Neural cell (in vitro differentiated cells): ENCODE measurements at regions not wholly inside any gene's neighbourhood (a gene's known extent, or its start where the extent isn't known, plus 50 kb on each side); places are given as distances from the start of the nearest gene placed in this dataset.

Source experiments
- H2AFZ ChIP-seq: fragments of 200-600, 300-800 bp; sonication (generic), shearing (Covaris generic); 2 replicates; pipeline ENCODE4 v1.6.0; 2014; ENCODE audit warnings: low read depth, mild to moderate bottlenecking, antibody characterized with exemption, low read length, moderate library complexity
- H3F3A ChIP-seq: fragments of 200-600 bp; shearing (Covaris generic); 2 replicates; pipeline ENCODE4 v1.6.1; 2016; ENCODE audit warnings: mild to moderate bottlenecking, moderate library complexity, mixed read lengths, antibody characterized with exemption, low read length; ENCODE audit not compliant: insufficient read depth, poor library complexity, severe bottlenecking
- H3K27ac ChIP-seq: fragments of 200-600, 300-800 bp; sonication (generic), shearing (Covaris generic); 2 replicates; pipeline ENCODE4 v1.5.1; 2014; ENCODE audit warnings: mild to moderate bottlenecking, low read length, moderate library complexity
- H3K27me3 ChIP-seq: fragments of 300-800, 200-600 bp; sonication (generic), shearing (Covaris generic); 2 replicates; pipeline ENCODE4 v1.6.0; 2014; ENCODE audit warnings: mild to moderate bottlenecking, low read depth, low read length, moderate library complexity; ENCODE audit not compliant: insufficient read depth
- H3K36me3 ChIP-seq: fragments of 300-800, 200-600 bp; sonication (generic), shearing (Covaris generic); 2 replicates; pipeline ENCODE4 v1.5.1; 2014; ENCODE audit warnings: mild to moderate bottlenecking, antibody characterized with exemption, low read length, moderate library complexity; ENCODE audit not compliant: insufficient read depth
- H3K4me2 ChIP-seq: fragments of 300-800, 200-600 bp; sonication (generic), shearing (Covaris generic); 2 replicates; pipeline ENCODE4 v1.6.0; 2014; ENCODE audit warnings: mild to moderate bottlenecking, low read length
- H3K4me3 ChIP-seq: fragments of 300-800, 200-600 bp; sonication (generic), shearing (Covaris generic); 2 replicates; pipeline ENCODE4 v1.5.1; 2014; ENCODE audit warnings: mild to moderate bottlenecking, low read length, moderate library complexity
- H3K79me2 ChIP-seq: fragments of 200-600 bp; shearing (Covaris generic); replicated peaks from 2 replicates; pipeline ENCODE4 v1.6.0; 2014; ENCODE audit warnings: mild to moderate bottlenecking, low read length, moderate library complexity; ENCODE audit not compliant: insufficient read depth
- H3K9ac ChIP-seq: fragments of 300-800, 200-600 bp; sonication (generic), shearing (Covaris generic); 2 replicates; pipeline ENCODE4 v1.6.1; 2016; ENCODE audit warnings: mild to moderate bottlenecking, low read length, mixed read lengths
- H3K9me2 ChIP-seq: fragments of 200-600 bp; shearing (Covaris generic); 2 replicates; pipeline ENCODE4 v1.6.1; 2016; ENCODE audit warnings: mild to moderate bottlenecking, low read length, mixed read lengths; ENCODE audit not compliant: insufficient read depth
- H3K9me3 ChIP-seq: fragments of 200-600, 300-800 bp; sonication (generic), shearing (Covaris generic); 2 replicates; pipeline ENCODE4 v1.6.1; 2016; ENCODE audit warnings: mild to moderate bottlenecking, mixed run types, low read length, moderate library complexity, mixed read lengths
- H4K20me1 ChIP-seq: fragments of 200-600 bp; shearing (Covaris generic); 2 replicates; pipeline ENCODE4 v1.6.1; 2016; ENCODE audit warnings: mild to moderate bottlenecking, mixed run types; ENCODE audit not compliant: insufficient read depth
- EP300 ChIP-seq: fragments of 450-650 bp; conservative IDR thresholded peaks from 2 replicates; pipeline ENCODE4 v1.6.1; 2014; ENCODE audit warnings: antibody characterized with exemption, mild to moderate bottlenecking, moderate library complexity; ENCODE audit not compliant: poor library complexity, severe bottlenecking
- EZH2 ChIP-seq: fragments of 200-600, 300-800 bp; shearing (Covaris generic), sonication (generic); IDR thresholded peaks from 2 replicates; pipeline ENCODE4 v1.6.1; 2014; ENCODE audit warnings: antibody characterized with exemption, low read length, borderline replicate concordance, mild to moderate bottlenecking; ENCODE audit not compliant: insufficient read depth, poor library complexity, severe bottlenecking
- MXI1 ChIP-seq: fragments of 450-650 bp; conservative IDR thresholded peaks from 2 replicates; pipeline ENCODE4 v1.6.1; 2014; ENCODE audit warnings: antibody characterized with exemption, mild to moderate bottlenecking; ENCODE audit not compliant: poor library complexity, severe bottlenecking
- POLR2AphosphoS5 ChIP-seq: IDR thresholded peaks from 2 replicates; pipeline ENCODE4 v1.6.1; 2012
- RAD21 ChIP-seq: fragments of 450-650 bp; conservative IDR thresholded peaks from 2 replicates; pipeline ENCODE4 v1.6.1; 2014; ENCODE audit warnings: antibody characterized with exemption, mild to moderate bottlenecking, moderate library complexity
- REST ChIP-seq: IDR thresholded peaks from 2 replicates; pipeline ENCODE4 v1.6.1; 2012; ENCODE audit warnings: borderline replicate concordance
- SMC3 ChIP-seq: fragments of 450-650 bp; conservative IDR thresholded peaks from 2 replicates; pipeline ENCODE4 v1.6.1; 2014; ENCODE audit warnings: antibody characterized with exemption, mild to moderate bottlenecking, moderate library complexity; ENCODE audit not compliant: poor library complexity
- TAF1 ChIP-seq: IDR thresholded peaks from 2 replicates; pipeline ENCODE4 v1.6.1; 2012; ENCODE audit warnings: low read depth
- TF ChIP-seq, protein P1 (sequence below): fragments of 450-650 bp; IDR thresholded peaks from 2 replicates; pipeline ENCODE4 v1.5.1; 2014; ENCODE audit warnings: antibody characterized with exemption, mild to moderate bottlenecking, moderate library complexity; ENCODE audit not compliant: poor library complexity, severe bottlenecking

DNA sequence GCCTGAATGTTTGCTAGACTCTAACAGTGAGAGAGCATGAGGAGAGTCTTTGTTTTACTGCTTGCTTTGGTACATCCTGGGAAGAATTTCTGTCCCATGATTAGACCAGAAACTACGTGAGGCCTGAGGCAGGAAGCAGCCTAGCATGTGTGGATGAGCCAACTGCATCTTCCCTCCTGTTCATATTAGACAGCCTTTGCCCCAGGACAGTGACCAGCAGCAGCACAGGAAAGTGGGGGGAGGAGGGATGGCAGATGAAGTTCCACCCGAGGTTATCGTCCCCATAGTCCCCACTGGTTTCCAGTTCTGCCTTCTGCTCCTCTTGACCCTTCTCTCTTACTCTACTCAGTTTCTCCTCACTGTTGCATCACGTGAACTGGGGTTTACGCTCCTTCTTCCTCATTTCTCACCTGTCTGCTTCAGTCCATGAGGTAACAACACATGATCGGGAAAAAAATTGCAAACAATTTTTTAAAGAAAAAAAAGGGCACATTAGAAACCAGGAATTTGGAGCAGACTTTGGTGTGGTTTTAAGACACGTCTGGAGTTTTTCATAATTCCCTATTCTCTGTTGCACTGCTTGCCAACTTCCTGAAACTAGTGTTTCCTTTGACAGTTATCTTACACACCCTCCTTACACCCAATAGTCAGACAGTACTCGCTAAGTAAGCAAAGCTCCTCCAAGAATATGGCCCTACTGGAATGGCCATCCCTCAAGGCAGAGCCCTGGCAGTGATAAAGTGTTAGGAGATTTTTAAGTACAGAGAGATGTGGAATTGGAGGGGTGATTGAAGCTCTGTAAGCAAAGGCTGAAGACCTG, 84.1 kb downstream of the SNX18 start:
- no peaks in the 10 kb centered on the region for H3K9me2 ChIP-seq
- H3K9me3 ChIP-seq, result no peaks in the 10 kb centered on the region
- no peaks in the 10 kb centered on the region for H3K27me3 ChIP-seq
- H4K20me1 ChIP-seq, result no peaks in the 10 kb centered on the region
- H3K27ac ChIP-seq, result no peak overlapping the region
- H3F3A ChIP-seq, result no peaks in the 10 kb centered on the region
- no peak for TF ChIP-seq TAF1
- TF ChIP-seq, protein P1, sequence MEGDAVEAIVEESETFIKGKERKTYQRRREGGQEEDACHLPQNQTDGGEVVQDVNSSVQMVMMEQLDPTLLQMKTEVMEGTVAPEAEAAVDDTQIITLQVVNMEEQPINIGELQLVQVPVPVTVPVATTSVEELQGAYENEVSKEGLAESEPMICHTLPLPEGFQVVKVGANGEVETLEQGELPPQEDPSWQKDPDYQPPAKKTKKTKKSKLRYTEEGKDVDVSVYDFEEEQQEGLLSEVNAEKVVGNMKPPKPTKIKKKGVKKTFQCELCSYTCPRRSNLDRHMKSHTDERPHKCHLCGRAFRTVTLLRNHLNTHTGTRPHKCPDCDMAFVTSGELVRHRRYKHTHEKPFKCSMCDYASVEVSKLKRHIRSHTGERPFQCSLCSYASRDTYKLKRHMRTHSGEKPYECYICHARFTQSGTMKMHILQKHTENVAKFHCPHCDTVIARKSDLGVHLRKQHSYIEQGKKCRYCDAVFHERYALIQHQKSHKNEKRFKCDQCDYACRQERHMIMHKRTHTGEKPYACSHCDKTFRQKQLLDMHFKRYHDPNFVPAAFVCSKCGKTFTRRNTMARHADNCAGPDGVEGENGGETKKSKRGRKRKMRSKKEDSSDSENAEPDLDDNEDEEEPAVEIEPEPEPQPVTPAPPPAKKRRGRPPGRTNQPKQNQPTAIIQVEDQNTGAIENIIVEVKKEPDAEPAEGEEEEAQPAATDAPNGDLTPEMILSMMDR, result no peak
- no peak for TF ChIP-seq SMC3
- no peak for TF ChIP-seq POLR2AphosphoS5
- TF ChIP-seq REST, result no peak
- TF ChIP-seq EZH2, result no peak
- no peak for TF ChIP-seq EP300
- TF ChIP-seq RAD21, result no peak
- no peak for TF ChIP-seq MXI1
- H3K36me3 ChIP-seq, result no peaks in the 10 kb centered on the region
- no peak overlapping the region for H2AFZ ChIP-seq
- no peak overlapping the region for H3K4me2 ChIP-seq
- no peaks in the 10 kb centered on the region for H3K79me2 ChIP-seq
- H3K4me3 ChIP-seq, result no peak overlapping the region
- no peak overlapping the region for H3K9ac ChIP-seq
